ENCODE measurements at regions not wholly inside any gene's neighbourhood (a gene's known extent, or its start where the extent isn't known, plus 50 kb on each side); places are given as distances from the start of the nearest gene placed in this dataset.

DNA sequence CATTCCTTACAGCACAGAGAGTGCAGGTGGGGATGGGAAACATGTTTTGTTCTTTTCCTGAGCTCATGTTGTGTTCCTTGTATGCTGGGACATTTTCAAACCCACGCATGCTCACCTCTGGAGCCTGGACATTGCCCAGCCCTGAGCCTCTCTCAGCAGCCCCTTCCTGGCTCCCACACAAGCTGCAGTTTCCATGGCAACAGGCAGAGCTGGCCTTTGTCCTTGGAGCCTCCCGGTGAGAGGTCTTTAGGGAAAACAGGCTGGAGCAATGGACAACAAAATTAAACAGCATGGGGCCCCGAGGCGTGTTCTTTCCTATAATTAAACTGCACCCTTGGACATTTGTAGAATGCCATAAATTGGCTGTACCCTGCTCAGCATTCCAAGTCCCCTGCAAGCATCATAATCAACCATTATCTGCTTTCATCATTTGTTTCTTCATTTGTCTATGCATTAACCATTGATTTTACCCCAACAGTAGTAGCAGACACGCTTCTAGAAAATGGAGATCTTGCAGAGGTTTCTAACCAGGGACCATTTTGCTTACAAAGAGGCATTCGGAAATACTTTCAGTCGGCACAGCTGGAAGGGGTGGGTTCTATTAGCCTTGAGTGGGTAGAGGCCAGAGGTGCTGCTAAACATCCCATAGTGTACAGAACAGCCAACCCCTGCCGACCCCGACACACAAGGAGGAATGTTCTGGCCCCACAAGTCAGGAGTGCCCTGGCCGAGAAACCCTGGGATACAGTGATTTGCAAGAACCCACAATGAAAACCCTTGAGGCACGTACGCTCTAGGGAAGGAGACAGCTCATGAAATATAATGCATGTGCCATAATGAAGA is 133.4 kb upstream of the PEG3 start:
- intact Hi-C loops (cut with DNase I), result loop anchor here in 3 of 4 donors (10.0 kb wide), 3 partner anchors 81 to 129 kb away; partner anchors contain the start of genes PEG3 (in 1 of the 3) and ZIM2 (in 1 of the 3)
- peak; percentile 82 to 89 (median 86) for DNase-seq

GRCh38 chr19:56974556-56975207 is 134.2 kb upstream of the PEG3 start:
- no peak for TF ChIP-seq POLR2A (IDR thresholded peaks at IDR 0.05)
- TF ChIP-seq, protein P1, sequence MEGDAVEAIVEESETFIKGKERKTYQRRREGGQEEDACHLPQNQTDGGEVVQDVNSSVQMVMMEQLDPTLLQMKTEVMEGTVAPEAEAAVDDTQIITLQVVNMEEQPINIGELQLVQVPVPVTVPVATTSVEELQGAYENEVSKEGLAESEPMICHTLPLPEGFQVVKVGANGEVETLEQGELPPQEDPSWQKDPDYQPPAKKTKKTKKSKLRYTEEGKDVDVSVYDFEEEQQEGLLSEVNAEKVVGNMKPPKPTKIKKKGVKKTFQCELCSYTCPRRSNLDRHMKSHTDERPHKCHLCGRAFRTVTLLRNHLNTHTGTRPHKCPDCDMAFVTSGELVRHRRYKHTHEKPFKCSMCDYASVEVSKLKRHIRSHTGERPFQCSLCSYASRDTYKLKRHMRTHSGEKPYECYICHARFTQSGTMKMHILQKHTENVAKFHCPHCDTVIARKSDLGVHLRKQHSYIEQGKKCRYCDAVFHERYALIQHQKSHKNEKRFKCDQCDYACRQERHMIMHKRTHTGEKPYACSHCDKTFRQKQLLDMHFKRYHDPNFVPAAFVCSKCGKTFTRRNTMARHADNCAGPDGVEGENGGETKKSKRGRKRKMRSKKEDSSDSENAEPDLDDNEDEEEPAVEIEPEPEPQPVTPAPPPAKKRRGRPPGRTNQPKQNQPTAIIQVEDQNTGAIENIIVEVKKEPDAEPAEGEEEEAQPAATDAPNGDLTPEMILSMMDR (IDR thresholded peaks at IDR 0.05), result no peak
- no peak for TF ChIP-seq EP300 (IDR thresholded peaks at IDR 0.05)
- intact Hi-C loops (cut with DNase I), result loop anchor here in 3 of 4 donors (10.0 kb wide), 3 partner anchors 80 to 130 kb away; partner anchors contain the start of genes PEG3 (in 1 of the 3) and ZIM2 (in 1 of the 3)
- Histone ChIP-seq H3K4me3 (no peak overlapping the region), H3K27ac (peak overlapping the region in 1 of 2 donors; percentile 96), H3K9me3 (no peaks in the 10 kb centered on the region), H3K36me3 (no peaks in the 10 kb centered on the region), H3K4me1 (ENCODE audit: insufficient read depth) (peaks cover 54% of the 10 kb centered on the region), H3K27me3 (no peaks in the 10 kb centered on the region)
- peak in 2 of 5 donors; percentile 32 to 51 for DNase-seq
- WGBS, 3 donors, result 21 to 37% (median 29%) methylated on average over 8 of the region's 8 CpGs

More for the DNA sequence above, 133.4 kb upstream of the PEG3 start:
- Histone ChIP-seq H3K27me3 (no peaks in the 10 kb centered on the region), H3K27ac (peak overlapping the region in 1 of 2 donors; percentile 96), H3K4me3 (no peak overlapping the region), H3K36me3 (no peaks in the 10 kb centered on the region), H3K4me1 (ENCODE audit: insufficient read depth) (peaks cover 50% of the 10 kb centered on the region), H3K9me3 (no peaks in the 10 kb centered on the region)
- no peak for TF ChIP-seq EP300 (IDR thresholded peaks at IDR 0.05)
- TF ChIP-seq, protein P1 (IDR thresholded peaks at IDR 0.05), result no peak
- TF ChIP-seq POLR2A (IDR thresholded peaks at IDR 0.05), result no peak
- WGBS, 3 donors, result 10 to 26% (median 17%) methylated on average over 12 of the region's 12 CpGs

DNA sequence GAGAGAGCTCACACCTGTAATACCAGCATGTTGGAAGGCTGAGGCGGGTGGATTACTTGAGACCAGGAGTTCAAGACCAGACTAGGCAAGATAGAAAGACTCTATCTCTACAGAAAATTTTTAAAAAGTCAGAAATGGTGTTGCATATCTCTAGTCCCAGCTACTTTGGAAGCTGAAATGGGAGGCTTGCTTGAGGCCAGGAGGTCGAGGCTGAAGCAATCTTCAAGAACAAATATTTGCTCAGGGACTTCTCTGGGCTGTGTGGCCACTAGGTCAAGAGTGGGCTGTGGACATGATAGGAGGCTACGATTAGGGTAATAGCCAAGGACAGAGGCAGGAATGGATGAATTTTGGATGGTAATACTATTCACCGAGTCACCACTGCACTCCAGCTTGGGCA is 135.8 kb upstream of the PEG3 start:
- no peaks in the 10 kb centered on the region for H3K9me3 ChIP-seq
- TF ChIP-seq, protein P1 (IDR thresholded peaks at IDR 0.05), result no peak
- H3K36me3 ChIP-seq, result no peaks in the 10 kb centered on the region
- 19 to 44% (median 25%) methylated on average over 4 of the region's 4 CpGs for WGBS, 3 donors
- H3K4me3 ChIP-seq, result no peak overlapping the region
- H3K27ac ChIP-seq, result peak overlapping the region in 1 of 2 donors; percentile 96
- peak in 2 of 5 donors; percentile 29 to 55 for DNase-seq
- no peaks in the 10 kb centered on the region for H3K27me3 ChIP-seq
- peaks cover 58% of the 10 kb centered on the region for H3K4me1 ChIP-seq (ENCODE audit: insufficient read depth)
- intact Hi-C loops (cut with DNase I), result loop anchor here in 3 of 4 donors (10.0 kb wide), 3 partner anchors 79 to 131 kb away; partner anchors contain the start of genes PEG3 (in 1 of the 3) and ZIM2 (in 1 of the 3)
